GM12878 (cell line): ENCODE measurements at regions not wholly inside any gene's neighbourhood (a gene's known extent, or its start where the extent isn't known, plus 50 kb on each side); places are given as distances from the start of the nearest gene placed in this dataset.

Source experiments
- ATAC-seq: fragments of 200-7000 bp; cut with Tn5 transposase; 3 replicates; pipeline ENCODE4 v1.9.1; 2020; ENCODE audit warnings: mild to moderate bottlenecking, moderate library complexity
- BruUV-seq: library from RNA; stranded (reverse); fragments of 400-500 nt; replicated peaks from 2 replicates; lab custom pipeline; 2021; lab: Mats Ljungman, UMichigan
- CTCF ChIA-PET: fragments of 300-600 bp; sonication (Branson Sonifier 250); formaldehyde crosslinking; extraction: SDS; loops from one replicate; lab custom pipeline; 2021; ENCODE audit warnings: inconsistent platforms; lab: Yijun Ruan, JAX
- POLR2A ChIA-PET: fragments of 350-600 bp; formaldehyde crosslinking; extraction: SDS; loops from one replicate; lab custom pipeline; 2021; ENCODE audit warnings: inconsistent platforms; lab: Charles Lee
- RAD21 ChIA-PET: fragments of 300-600 bp; sonication (Branson Sonifier 250); formaldehyde crosslinking; loops from one replicate; lab custom pipeline; 2023; ENCODE audit warnings: antibody characterized with exemption; ENCODE audit not compliant: unreplicated experiment; lab: Charles Lee
- SMC1A ChIA-PET: fragments of 300-600 bp; sonication (Branson Sonifier 250); formaldehyde crosslinking; loops from one replicate; lab custom pipeline; 2023; ENCODE audit not compliant: unreplicated experiment, uncharacterized antibody; lab: Charles Lee
- DNase-seq: peaks from one replicate; pipeline ENCODE4 v3.0.0-alpha.2; 2011; ENCODE audit warnings: low read depth, low spot score
- FAIRE-seq: peaks from 3 replicates; lab custom pipeline; 2011; peaks lifted over from hg19 to GRCh38; lab: Jason Lieb, UNC
- H2AFZ ChIP-seq: 2 replicates; pipeline ENCODE4 v1.6.0; 2011; ENCODE audit warnings: low read depth, low read length, control low read depth; ENCODE audit not compliant: control insufficient read depth
- H3K27ac ChIP-seq: 2 replicates; pipeline ENCODE4 v1.5.1; 2011; ENCODE audit warnings: control low read depth; ENCODE audit not compliant: control insufficient read depth, insufficient read depth
- H3K27me3 ChIP-seq, 2 experiments: replicated peaks in 1 of 2; 2 replicates each; pipeline versions ENCODE4 v1.6.0 to v1.6.1; 2011; ENCODE audit warnings: low read length in 1 of 2; ENCODE audit not compliant: control insufficient read depth in 2 of 2, insufficient read depth in 2 of 2
- H3K36me3 ChIP-seq, 2 experiments: 2 replicates each; pipeline ENCODE4 v1.5.1; 2011; ENCODE audit warnings: low read length in 1 of 2; ENCODE audit not compliant: control insufficient read depth in 2 of 2, insufficient read depth in 2 of 2
- H3K4me1 ChIP-seq: 2 replicates; pipeline ENCODE4 v1.6.1; 2011; ENCODE audit warnings: mild to moderate bottlenecking, low read length, moderate library complexity, mixed read lengths; ENCODE audit not compliant: control insufficient read depth, insufficient read depth
- H3K4me2 ChIP-seq: 2 replicates; pipeline ENCODE4 v1.6.0; 2011; ENCODE audit warnings: control low read depth; ENCODE audit not compliant: control insufficient read depth, insufficient read depth
- H3K4me3 ChIP-seq: fragments of 200-600 bp; sonication (generic); 2 replicates; pipeline ENCODE4 v1.5.1; 2016
- H3K79me2 ChIP-seq: 2 replicates; pipeline ENCODE4 v1.6.0; 2011; ENCODE audit warnings: low read length; ENCODE audit not compliant: control insufficient read depth, insufficient read depth
- H3K9ac ChIP-seq: 2 replicates; pipeline ENCODE4 v1.8.0; 2011; ENCODE audit warnings: low read length, control low read depth, mixed read lengths; ENCODE audit not compliant: control insufficient read depth, insufficient read depth
- H3K9me3 ChIP-seq: replicated peaks from 3 replicates; pipeline ENCODE4 v1.5.1; 2011; ENCODE audit warnings: mild to moderate bottlenecking, low read length; ENCODE audit not compliant: control insufficient read depth, insufficient read depth
- H4K20me1 ChIP-seq: 2 replicates; pipeline ENCODE4 v1.6.0; 2011; ENCODE audit not compliant: control insufficient read depth, insufficient read depth
- ATF3 ChIP-seq: IDR thresholded peaks from 2 replicates; pipeline ENCODE4 v1.6.1; 2011; ENCODE audit warnings: low read depth, mild to moderate bottlenecking, low read length, moderate library complexity, borderline replicate concordance; ENCODE audit errors: extremely low read depth
- CHD2 ChIP-seq: IDR thresholded peaks from 2 replicates; pipeline ENCODE4 v1.6.1; 2011; ENCODE audit warnings: low read depth, low read length, improper control_type of control experiment, borderline replicate concordance
- ETV6 ChIP-seq, 2 experiments: fragments of 450-650 bp in 1 of 2; IDR thresholded peaks in 1 of 2; conservative IDR thresholded peaks in 1 of 2; 2 replicates each; pipeline ENCODE4 v1.6.1; 2014; ENCODE audit warnings: antibody characterized with exemption in 1 of 2, borderline replicate concordance in 1 of 2, low read depth in 1 of 2, mild to moderate bottlenecking in 1 of 2, moderate library complexity in 1 of 2
- HDGF ChIP-seq: fragments of 450-650 bp; IDR thresholded peaks from 2 replicates; pipeline ENCODE4 v1.6.1; 2016; ENCODE audit warnings: antibody characterized with exemption
- HSF1 ChIP-seq: fragments of 150-350 bp; IDR thresholded peaks from 2 replicates; pipeline ENCODE4 v1.6.1; 2014; ENCODE audit warnings: mild to moderate bottlenecking, low read depth, low read length
- JUNB ChIP-seq: IDR thresholded peaks from 2 replicates; pipeline ENCODE4 v1.6.1; 2016; ENCODE audit warnings: antibody characterized with exemption, mild to moderate bottlenecking
- KAT2A ChIP-seq: conservative IDR thresholded peaks from 2 replicates; pipeline ENCODE4 v1.6.1; 2011; ENCODE audit warnings: low read depth, low read length; ENCODE audit not compliant: control insufficient read depth
- NBN ChIP-seq: fragments of 450-650 bp; IDR thresholded peaks from 2 replicates; pipeline ENCODE4 v1.6.1; 2016
- NFYB ChIP-seq: IDR thresholded peaks from 2 replicates; pipeline ENCODE4 v1.6.1; 2011; ENCODE audit warnings: low read depth, mild to moderate bottlenecking, low read length, improper control_type of control experiment, moderate library complexity; ENCODE audit not compliant: insufficient read depth
- NR2C1 ChIP-seq: fragments of 450-650 bp; IDR thresholded peaks from 2 replicates; pipeline ENCODE4 v1.6.1; 2017; ENCODE audit warnings: antibody characterized with exemption, mild to moderate bottlenecking, moderate library complexity
- NR2F1 ChIP-seq: fragments of 450-650 bp; conservative IDR thresholded peaks from 2 replicates; pipeline ENCODE4 v1.6.1; 2017; ENCODE audit warnings: mild to moderate bottlenecking
- RFX5 ChIP-seq: IDR thresholded peaks from 2 replicates; pipeline ENCODE4 v1.6.1; 2011; ENCODE audit warnings: low read depth, low read length, improper control_type of control experiment
- RUNX3 ChIP-seq: IDR thresholded peaks from 2 replicates; pipeline ENCODE4 v1.6.1; 2012; ENCODE audit warnings: low read length, inconsistent platforms
- SIN3A ChIP-seq: IDR thresholded peaks from 2 replicates; pipeline ENCODE4 v1.6.1; 2012; ENCODE audit warnings: low read depth, low read length, improper control_type of control experiment
- SMARCA5 ChIP-seq: fragments of 450-650 bp; IDR thresholded peaks from 2 replicates; pipeline ENCODE4 v1.6.1; 2017; ENCODE audit warnings: mild to moderate bottlenecking
- SPI1 ChIP-seq: IDR thresholded peaks from 2 replicates; pipeline ENCODE4 v1.6.1; 2011; ENCODE audit warnings: low read depth, mild to moderate bottlenecking, low read length, moderate library complexity, borderline replicate concordance; ENCODE audit not compliant: insufficient read depth
- ZBTB40 ChIP-seq: fragments of 450-650 bp; IDR thresholded peaks from 2 replicates; pipeline ENCODE4 v1.6.1; 2016; ENCODE audit warnings: mild to moderate bottlenecking, moderate library complexity, borderline replicate concordance
- in situ Hi-C: fragments of 300-500 bp; cut with MboI; formaldehyde crosslinking; loops from 9 replicates; pipeline ENCODE4 v1.14.3; 2018; ENCODE audit warnings: mixed read lengths
- intact Hi-C: fragments of 100-400 bp; cut with micrococcal nuclease; formaldehyde crosslinking; loops from one replicate; pipeline ENCODE4 v1.14.2; 2022; ENCODE audit not compliant: unreplicated experiment

GRCh38 chr3:106381939-106382335, 513.1 kb upstream of the CBLB start:
- Histone ChIP-seq H3K27me3 (no peaks in the 10 kb centered on the region), H4K20me1 (no peaks in the 10 kb centered on the region), H3K27ac (no peak overlapping the region), H2AFZ (no peak overlapping the region), H3K79me2 (no peaks in the 10 kb centered on the region), H3K4me3 (no peak overlapping the region), H3K36me3 (no peaks in the 10 kb centered on the region), H3K4me2 (no peak overlapping the region), H3K9me3 (no peaks in the 10 kb centered on the region), H3K9ac (no peak overlapping the region), H3K4me1 (no peaks in the 10 kb centered on the region)
- POLR2A ChIA-PET, result no interaction called here
- FAIRE-seq (no peak), DNase-seq (no peak), ATAC-seq (no peak)
- intact Hi-C loops (no loop called here), in situ Hi-C loops (no loop called here)
- no TSS peak for BruUV-seq
- RAD21 ChIA-PET, result no interaction called here
- SMC1A ChIA-PET, result interaction anchor here (0.7 to 1.4 kb wide), 8 partner anchors 10 to 429 kb away, joined by 3 to 4 read pairs (median 3); no protein-coding TSS in a partner anchor
- no peak for TF ChIP-seq HSF1
- TF ChIP-seq SPI1, result no peak
- TF ChIP-seq HDGF, result no peak
- TF ChIP-seq SMARCA5, result no peak
- TF ChIP-seq ETV6 (conservative IDR thresholded peaks at IDR 0.05 in 1 of 2, IDR thresholded peaks at IDR 0.05 in 1 of 2; ENCODE audit: borderline replicate concordance in 1 of 2, low read depth in 1 of 2), result no peak
- no peak for TF ChIP-seq CHD2
- TF ChIP-seq KAT2A, result no peak
- no peak for TF ChIP-seq NR2F1
- no peak for TF ChIP-seq RFX5
- TF ChIP-seq NR2C1, result no peak
- TF ChIP-seq ATF3, result no peak
- no peak for TF ChIP-seq SIN3A
- TF ChIP-seq RUNX3, result no peak
- TF ChIP-seq ZBTB40, result no peak
- TF ChIP-seq NFYB, result no peak
- no peak for TF ChIP-seq NBN
- TF ChIP-seq JUNB, result no peak
- CTCF ChIA-PET, result interaction anchor here (0.6 to 0.9 kb wide), 2 partner anchors 22 to 629 kb away, joined by 4 read pairs; no protein-coding TSS in a partner anchor
